Esophagus muscularis mucosa (tissue), 4 donors: ENCODE measurements at regions not wholly inside any gene's neighbourhood (a gene's known extent, or its start where the extent isn't known, plus 50 kb on each side); places are given as distances from the start of the nearest gene placed in this dataset.

Experiments
- DNase-seq: peaks from one replicate; pipeline ENCODE4 v3.0.0-alpha.2; 2017; ENCODE audit errors: extremely low spot score
- H3K27ac ChIP-seq, 4 donors: fragments of 200-600 bp; sonication (generic); replicated peaks in 1 of 4; 1 replicate in 3 of 4; 2 replicates in 1 of 4; pipeline ENCODE4 v1.5.1; 2016 to 2019; ENCODE audit warnings: mild to moderate bottlenecking in 1 of 4
- H3K27me3 ChIP-seq, 4 donors: fragments of 200-600 bp; sonication (generic); one replicate each; pipeline versions ENCODE4 v1.5.1 to v1.6.0; 2016 to 2019
- H3K36me3 ChIP-seq, 4 donors: fragments of 200-600 bp; sonication (generic); one replicate each; pipeline ENCODE4 v1.5.1; 2016 to 2019
- H3K4me1 ChIP-seq, 4 donors: fragments of 200-600 bp; sonication (generic); one replicate each; pipeline ENCODE4 v1.5.1; 2016 to 2019
- H3K4me3 ChIP-seq, 4 donors: fragments of 200-600 bp; sonication (generic); 1 replicate in 2 of 4; 2 replicates in 2 of 4; pipeline ENCODE4 v1.5.1; 2016 to 2019; ENCODE audit warnings: mild to moderate bottlenecking in 4 of 4, moderate library complexity in 1 of 4
- H3K9me3 ChIP-seq, 4 donors: fragments of 200-600 bp; sonication (generic); 1 replicate in 3 of 4; 2 replicates in 1 of 4; pipeline ENCODE4 v1.5.1; 2016 to 2019
- EP300 ChIP-seq: sonication (generic); formaldehyde crosslinking; IDR thresholded peaks from one replicate; pipeline ENCODE4 v1.6.1; 2017; ENCODE audit warnings: antibody characterized with exemption
- POLR2A ChIP-seq: fragments of 450-650 bp; IDR thresholded peaks from one replicate; pipeline ENCODE4 v1.6.1; 2017; ENCODE audit warnings: antibody characterized with exemption, moderate library complexity, mild to moderate bottlenecking, low read depth
- POLR2AphosphoS5 ChIP-seq, 2 donors: sonication (generic); formaldehyde crosslinking; IDR thresholded peaks; one replicate each; pipeline ENCODE4 v1.6.1; 2017; ENCODE audit warnings: antibody characterized with exemption in 2 of 2
- WGBS: methylation state at CpG from one replicate; pipeline ENCODE4 v1.1.5; 2018; 5-methylcytosine and 5-hydroxymethylcytosine counted together
- intact Hi-C: fragments of 100-400 bp; cut with DNase I; formaldehyde crosslinking; loops from one replicate; pipeline ENCODE4 v1.15.1; 2023
- TF ChIP-seq, protein P1 (sequence below), 3 experiments: fragments of 200-600 bp in 2 of 3; fragments of 450-650 bp in 1 of 3; sonication (generic) in 2 of 3; IDR thresholded peaks; one replicate each; pipeline ENCODE4 v1.5.1; 2017 to 2019; ENCODE audit warnings: antibody characterized with exemption in 3 of 3, mild to moderate bottlenecking in 2 of 3, moderate library complexity in 1 of 3

- Histone ChIP-seq H3K27me3 (no peaks in the 10 kb centered on the region), H3K27ac (no peak overlapping the region), H3K36me3 (no peaks in the 10 kb centered on the region), H3K4me1 (peaks cover 0 to 11% (median 0%) of the 10 kb centered on the region in 4 donors), H3K9me3 (peaks cover 0 to 8% (median 2%) of the 10 kb centered on the region in 4 donors), H3K4me3 (no peak overlapping the region)
- no peak for DNase-seq
- TF ChIP-seq EP300 = no peak
- no peak for TF ChIP-seq POLR2AphosphoS5 (IDR thresholded peaks at IDR 0.05)
- TF ChIP-seq, protein P1, sequence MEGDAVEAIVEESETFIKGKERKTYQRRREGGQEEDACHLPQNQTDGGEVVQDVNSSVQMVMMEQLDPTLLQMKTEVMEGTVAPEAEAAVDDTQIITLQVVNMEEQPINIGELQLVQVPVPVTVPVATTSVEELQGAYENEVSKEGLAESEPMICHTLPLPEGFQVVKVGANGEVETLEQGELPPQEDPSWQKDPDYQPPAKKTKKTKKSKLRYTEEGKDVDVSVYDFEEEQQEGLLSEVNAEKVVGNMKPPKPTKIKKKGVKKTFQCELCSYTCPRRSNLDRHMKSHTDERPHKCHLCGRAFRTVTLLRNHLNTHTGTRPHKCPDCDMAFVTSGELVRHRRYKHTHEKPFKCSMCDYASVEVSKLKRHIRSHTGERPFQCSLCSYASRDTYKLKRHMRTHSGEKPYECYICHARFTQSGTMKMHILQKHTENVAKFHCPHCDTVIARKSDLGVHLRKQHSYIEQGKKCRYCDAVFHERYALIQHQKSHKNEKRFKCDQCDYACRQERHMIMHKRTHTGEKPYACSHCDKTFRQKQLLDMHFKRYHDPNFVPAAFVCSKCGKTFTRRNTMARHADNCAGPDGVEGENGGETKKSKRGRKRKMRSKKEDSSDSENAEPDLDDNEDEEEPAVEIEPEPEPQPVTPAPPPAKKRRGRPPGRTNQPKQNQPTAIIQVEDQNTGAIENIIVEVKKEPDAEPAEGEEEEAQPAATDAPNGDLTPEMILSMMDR (IDR thresholded peaks at IDR 0.05) = no peak
- no peak for TF ChIP-seq POLR2A
- 82% methylated on average over 7 of the region's 7 CpGs for WGBS
- intact Hi-C loops = no loop called here
These were observed 377.4 kb downstream of the ETNK1 start for GRCh38 chr12:23002381-23002780.

GRCh38 chr12:23004473-23005020, 379.6 kb downstream of the ETNK1 start:
- no peak for DNase-seq
- no peak overlapping the region for H3K4me3 ChIP-seq
- 88% methylated on average over 4 of the region's 4 CpGs for WGBS
- TF ChIP-seq EP300 = no peak
- TF ChIP-seq POLR2AphosphoS5 (IDR thresholded peaks at IDR 0.05) = no peak
- no peak for TF ChIP-seq POLR2A
- TF ChIP-seq, protein P1 (IDR thresholded peaks at IDR 0.05) = no peak
- no peak overlapping the region for H3K27ac ChIP-seq
- no peaks in the 10 kb centered on the region for H3K36me3 ChIP-seq
- no peaks in the 10 kb centered on the region for H3K9me3 ChIP-seq
- no peaks in the 10 kb centered on the region for H3K27me3 ChIP-seq
- peaks cover 0 to 26% (median 13%) of the 10 kb centered on the region in 4 donors for H3K4me1 ChIP-seq
- intact Hi-C loops = no loop called here

- TF ChIP-seq POLR2A = no peak
- no peak for TF ChIP-seq POLR2AphosphoS5 (IDR thresholded peaks at IDR 0.05)
- TF ChIP-seq, protein P1 (IDR thresholded peaks at IDR 0.05) = no peak
- no peak for TF ChIP-seq EP300
- intact Hi-C loops = no loop called here
- peaks cover 0 to 27% (median 13%) of the 10 kb centered on the region in 4 donors for H3K4me1 ChIP-seq
- no peaks in the 10 kb centered on the region for H3K9me3 ChIP-seq
- no peaks in the 10 kb centered on the region for H3K27me3 ChIP-seq
- no peak overlapping the region for H3K27ac ChIP-seq
- 36% methylated on average over 2 of the region's 2 CpGs for WGBS
- H3K4me3 ChIP-seq = no peak overlapping the region
- DNase-seq = no peak
- H3K36me3 ChIP-seq = no peaks in the 10 kb centered on the region
These were observed 380.4 kb downstream of the ETNK1 start for GRCh38 chr12:23005387-23005786.

DNA sequence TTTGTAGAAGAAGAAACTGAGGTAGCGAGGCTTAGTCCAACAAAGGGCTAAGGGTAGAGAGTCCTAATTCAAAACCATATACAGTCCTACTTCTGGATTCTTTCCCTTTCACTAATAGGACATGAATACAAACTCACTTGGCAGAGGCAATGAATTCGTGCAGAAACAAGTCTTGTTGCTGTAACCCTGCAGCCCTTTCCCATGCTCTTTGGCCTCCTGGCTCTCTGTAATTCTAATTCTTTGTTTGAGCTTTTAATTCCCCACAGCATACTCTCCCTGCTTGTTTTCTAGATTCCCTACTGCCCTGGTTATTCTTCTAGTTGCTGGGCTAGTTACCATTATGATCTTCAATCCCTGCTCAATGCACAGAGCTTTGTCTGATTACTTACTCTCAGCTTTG, 381.4 kb downstream of the ETNK1 start:
- H3K4me1 ChIP-seq = peaks cover 0 to 27% (median 13%) of the 10 kb centered on the region in 4 donors
- no peak overlapping the region for H3K27ac ChIP-seq
- TF ChIP-seq EP300 (no peak), POLR2AphosphoS5 (IDR thresholded peaks at IDR 0.05) (no peak), POLR2A (no peak)
- TF ChIP-seq, protein P1 (IDR thresholded peaks at IDR 0.05) = no peak
- H3K4me3 ChIP-seq = no peak overlapping the region
- intact Hi-C loops = no loop called here
- no peak for DNase-seq
- WGBS = 56% methylated on average over 2 of the region's 2 CpGs
- H3K36me3 ChIP-seq = no peaks in the 10 kb centered on the region
- H3K27me3 ChIP-seq = no peaks in the 10 kb centered on the region
- no peaks in the 10 kb centered on the region for H3K9me3 ChIP-seq

DNA sequence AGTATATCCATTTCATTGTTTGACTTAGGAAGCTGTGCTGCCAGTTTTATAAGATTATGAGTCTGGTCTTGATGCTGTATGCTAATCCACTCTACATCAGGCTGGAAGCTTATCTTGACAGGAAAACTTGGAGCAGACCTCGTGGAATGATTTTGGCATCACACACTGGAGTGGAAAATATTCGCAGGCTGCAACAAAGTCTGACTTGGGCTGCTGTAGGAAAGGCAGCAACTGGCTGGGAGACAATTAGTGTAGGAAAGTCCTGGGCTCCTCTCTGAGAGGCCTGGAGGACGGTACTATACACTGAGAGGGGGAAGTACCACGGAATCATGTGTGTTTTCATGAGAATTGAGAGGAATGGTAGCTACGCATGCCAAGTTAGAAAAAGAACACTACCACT, 383.7 kb downstream of the ETNK1 start:
- 31% methylated on average over 5 of the region's 5 CpGs for WGBS
- TF ChIP-seq, protein P1 (IDR thresholded peaks at IDR 0.05) = no peak
- TF ChIP-seq POLR2AphosphoS5 (IDR thresholded peaks at IDR 0.05) (no peak), EP300 (no peak), POLR2A (no peak)
- Histone ChIP-seq H3K4me1 (peaks cover 0 to 27% (median 13%) of the 10 kb centered on the region in 4 donors), H3K4me3 (no peak overlapping the region), H3K36me3 (no peaks in the 10 kb centered on the region), H3K27ac (no peak overlapping the region), H3K27me3 (no peaks in the 10 kb centered on the region), H3K9me3 (no peaks in the 10 kb centered on the region)
- intact Hi-C loops = no loop called here
- no peak for DNase-seq
